ENCODE measurements at regions not wholly inside any gene's neighbourhood (a gene's known extent, or its start where the extent isn't known, plus 50 kb on each side); places are given as distances from the start of the nearest gene placed in this dataset.

- H3K27me3 ChIP-seq (ENCODE audit: control insufficient read depth in 1 of 2, insufficient read depth in 2 of 2, low read length in 2 of 2): no peaks in the 10 kb centered on the region
These were observed 456.2 kb downstream of the PCDH20 start for GRCh38 chr13:60959427-60959826.

GRCh38 chr13:60957816-60958215 is 457.8 kb downstream of the PCDH20 start:
- no peaks in the 10 kb centered on the region for H3K36me3 ChIP-seq (ENCODE audit: insufficient read depth, low read length)
- H3K9me3 ChIP-seq (ENCODE audit: low read length): no peaks in the 10 kb centered on the region
- no peaks in the 10 kb centered on the region for H3K27me3 ChIP-seq (ENCODE audit: control insufficient read depth in 1 of 2, insufficient read depth in 2 of 2, low read length in 2 of 2)
- no peaks in the 10 kb centered on the region for H3K4me1 ChIP-seq (ENCODE audit: insufficient read depth, low read length)
- no peak overlapping the region for H3K9ac ChIP-seq (ENCODE audit: low read length)
- no peak overlapping the region for H3K27ac ChIP-seq (ENCODE audit: low read depth, low read length)
- no peak overlapping the region for H3K4me3 ChIP-seq (ENCODE audit: low read depth in 1 of 2, low read length in 2 of 2)

More at GRCh38 chr13:60959427-60959826, 456.2 kb downstream of the PCDH20 start:
- no peaks in the 10 kb centered on the region for H3K9me3 ChIP-seq (ENCODE audit: low read length)
- H3K9ac ChIP-seq (ENCODE audit: low read length): no peak overlapping the region
- no peak overlapping the region for H3K27ac ChIP-seq (ENCODE audit: low read depth, low read length)
- H3K4me1 ChIP-seq (ENCODE audit: insufficient read depth, low read length): no peaks in the 10 kb centered on the region
- H3K36me3 ChIP-seq (ENCODE audit: insufficient read depth, low read length): no peaks in the 10 kb centered on the region
- H3K4me3 ChIP-seq (ENCODE audit: low read depth in 1 of 2, low read length in 2 of 2): no peak overlapping the region

GRCh38 chr13:60945396-60945795 is 470.3 kb downstream of the PCDH20 start:
- H3K27me3 ChIP-seq (ENCODE audit: control insufficient read depth in 1 of 2, insufficient read depth in 2 of 2, low read length in 2 of 2): no peaks in the 10 kb centered on the region
- H3K27ac ChIP-seq (ENCODE audit: low read depth, low read length): no peak overlapping the region
- H3K4me3 ChIP-seq (ENCODE audit: low read depth in 1 of 2, low read length in 2 of 2): no peak overlapping the region
- no peak overlapping the region for H3K9ac ChIP-seq (ENCODE audit: low read length)
- no peaks in the 10 kb centered on the region for H3K9me3 ChIP-seq (ENCODE audit: low read length)
- no peaks in the 10 kb centered on the region for H3K4me1 ChIP-seq (ENCODE audit: insufficient read depth, low read length)
- H3K36me3 ChIP-seq (ENCODE audit: insufficient read depth, low read length): no peaks in the 10 kb centered on the region

- no peaks in the 10 kb centered on the region for H3K9me3 ChIP-seq (ENCODE audit: low read length)
- no peaks in the 10 kb centered on the region for H3K27me3 ChIP-seq (ENCODE audit: control insufficient read depth in 1 of 2, insufficient read depth in 2 of 2, low read length in 2 of 2)
- H3K36me3 ChIP-seq (ENCODE audit: insufficient read depth, low read length): no peaks in the 10 kb centered on the region
- no peak overlapping the region for H3K27ac ChIP-seq (ENCODE audit: low read depth, low read length)
- H3K9ac ChIP-seq (ENCODE audit: low read length): no peak overlapping the region
- no peak overlapping the region for H3K4me3 ChIP-seq (ENCODE audit: low read depth in 1 of 2, low read length in 2 of 2)
- H3K4me1 ChIP-seq (ENCODE audit: insufficient read depth, low read length): no peaks in the 10 kb centered on the region
These were observed 470.8 kb downstream of the PCDH20 start for GRCh38 chr13:60944863-60945262.

GRCh38 chr13:60944016-60944415 is 471.6 kb downstream of the PCDH20 start:
- no peaks in the 10 kb centered on the region for H3K9me3 ChIP-seq (ENCODE audit: low read length)
- H3K9ac ChIP-seq (ENCODE audit: low read length): no peak overlapping the region
- H3K4me1 ChIP-seq (ENCODE audit: insufficient read depth, low read length): no peaks in the 10 kb centered on the region
- H3K27ac ChIP-seq (ENCODE audit: low read depth, low read length): no peak overlapping the region
- H3K27me3 ChIP-seq (ENCODE audit: control insufficient read depth in 1 of 2, insufficient read depth in 2 of 2, low read length in 2 of 2): no peaks in the 10 kb centered on the region
- no peak overlapping the region for H3K4me3 ChIP-seq (ENCODE audit: low read depth in 1 of 2, low read length in 2 of 2)
- no peaks in the 10 kb centered on the region for H3K36me3 ChIP-seq (ENCODE audit: insufficient read depth, low read length)

GRCh38 chr13:60936281-60936680 is 479.4 kb downstream of the PCDH20 start:
- no peaks in the 10 kb centered on the region for H3K4me1 ChIP-seq (ENCODE audit: insufficient read depth, low read length)
- no peak overlapping the region for H3K27ac ChIP-seq (ENCODE audit: low read depth, low read length)
- no peaks in the 10 kb centered on the region for H3K9me3 ChIP-seq (ENCODE audit: low read length)
- no peak overlapping the region for H3K9ac ChIP-seq (ENCODE audit: low read length)
- no peaks in the 10 kb centered on the region for H3K27me3 ChIP-seq (ENCODE audit: control insufficient read depth in 1 of 2, insufficient read depth in 2 of 2, low read length in 2 of 2)
- H3K36me3 ChIP-seq (ENCODE audit: insufficient read depth, low read length): no peaks in the 10 kb centered on the region
- no peak overlapping the region for H3K4me3 ChIP-seq (ENCODE audit: low read depth in 1 of 2, low read length in 2 of 2)

- Histone ChIP-seq H3K4me1 (ENCODE audit: insufficient read depth, low read length) (no peaks in the 10 kb centered on the region), H3K27me3 (ENCODE audit: control insufficient read depth in 1 of 2, insufficient read depth in 2 of 2, low read length in 2 of 2) (no peaks in the 10 kb centered on the region), H3K9me3 (ENCODE audit: low read length) (no peaks in the 10 kb centered on the region), H3K27ac (ENCODE audit: low read depth, low read length) (no peak overlapping the region), H3K4me3 (ENCODE audit: low read depth in 1 of 2, low read length in 2 of 2) (no peak overlapping the region), H3K36me3 (ENCODE audit: insufficient read depth, low read length) (no peaks in the 10 kb centered on the region), H3K9ac (ENCODE audit: low read length) (no peak overlapping the region)
These were observed 482.0 kb downstream of the PCDH20 start for GRCh38 chr13:60933638-60934037.

- no peaks in the 10 kb centered on the region for H3K36me3 ChIP-seq (ENCODE audit: insufficient read depth, low read length)
- H3K27me3 ChIP-seq (ENCODE audit: control insufficient read depth in 1 of 2, insufficient read depth in 2 of 2, low read length in 2 of 2): no peaks in the 10 kb centered on the region
- no peaks in the 10 kb centered on the region for H3K9me3 ChIP-seq (ENCODE audit: low read length)
- no peaks in the 10 kb centered on the region for H3K4me1 ChIP-seq (ENCODE audit: insufficient read depth, low read length)
- H3K9ac ChIP-seq (ENCODE audit: low read length): no peak overlapping the region
- H3K27ac ChIP-seq (ENCODE audit: low read depth, low read length): no peak overlapping the region
- no peak overlapping the region for H3K4me3 ChIP-seq (ENCODE audit: low read depth in 1 of 2, low read length in 2 of 2)
These were observed 483.6 kb downstream of the PCDH20 start for GRCh38 chr13:60931858-60932546.

GRCh38 chr13:60925686-60926085 is 490.0 kb downstream of the PCDH20 start:
- H3K4me1 ChIP-seq (ENCODE audit: insufficient read depth, low read length): no peaks in the 10 kb centered on the region
- H3K27me3 ChIP-seq (ENCODE audit: control insufficient read depth in 1 of 2, insufficient read depth in 2 of 2, low read length in 2 of 2): no peaks in the 10 kb centered on the region
- H3K4me3 ChIP-seq (ENCODE audit: low read depth in 1 of 2, low read length in 2 of 2): no peak overlapping the region
- no peaks in the 10 kb centered on the region for H3K36me3 ChIP-seq (ENCODE audit: insufficient read depth, low read length)
- H3K9me3 ChIP-seq (ENCODE audit: low read length): no peaks in the 10 kb centered on the region
- no peak overlapping the region for H3K27ac ChIP-seq (ENCODE audit: low read depth, low read length)
- no peak overlapping the region for H3K9ac ChIP-seq (ENCODE audit: low read length)

- no peaks in the 10 kb centered on the region for H3K27me3 ChIP-seq (ENCODE audit: control insufficient read depth in 1 of 2, insufficient read depth in 2 of 2, low read length in 2 of 2)
- H3K36me3 ChIP-seq (ENCODE audit: insufficient read depth, low read length): no peaks in the 10 kb centered on the region
- H3K27ac ChIP-seq (ENCODE audit: low read depth, low read length): no peak overlapping the region
- H3K4me1 ChIP-seq (ENCODE audit: insufficient read depth, low read length): no peaks in the 10 kb centered on the region
- H3K4me3 ChIP-seq (ENCODE audit: low read depth in 1 of 2, low read length in 2 of 2): no peak overlapping the region
- H3K9ac ChIP-seq (ENCODE audit: low read length): no peak overlapping the region
- H3K9me3 ChIP-seq (ENCODE audit: low read length): no peaks in the 10 kb centered on the region
These were observed 490.8 kb downstream of the PCDH20 start for GRCh38 chr13:60924856-60925255.

- no peaks in the 10 kb centered on the region for H3K9me3 ChIP-seq (ENCODE audit: low read length)
- no peak overlapping the region for H3K27ac ChIP-seq (ENCODE audit: low read depth, low read length)
- no peaks in the 10 kb centered on the region for H3K4me1 ChIP-seq (ENCODE audit: insufficient read depth, low read length)
- H3K4me3 ChIP-seq (ENCODE audit: low read depth in 1 of 2, low read length in 2 of 2): no peak overlapping the region
- H3K27me3 ChIP-seq (ENCODE audit: control insufficient read depth in 1 of 2, insufficient read depth in 2 of 2, low read length in 2 of 2): no peaks in the 10 kb centered on the region
- no peaks in the 10 kb centered on the region for H3K36me3 ChIP-seq (ENCODE audit: insufficient read depth, low read length)
- no peak overlapping the region for H3K9ac ChIP-seq (ENCODE audit: low read length)
These were observed 492.9 kb downstream of the PCDH20 start for GRCh38 chr13:60922576-60923231.

- no peaks in the 10 kb centered on the region for H3K27me3 ChIP-seq (ENCODE audit: control insufficient read depth in 1 of 2, insufficient read depth in 2 of 2, low read length in 2 of 2)
- no peak overlapping the region for H3K27ac ChIP-seq (ENCODE audit: low read depth, low read length)
- no peaks in the 10 kb centered on the region for H3K36me3 ChIP-seq (ENCODE audit: insufficient read depth, low read length)
- no peaks in the 10 kb centered on the region for H3K9me3 ChIP-seq (ENCODE audit: low read length)
- no peaks in the 10 kb centered on the region for H3K4me1 ChIP-seq (ENCODE audit: insufficient read depth, low read length)
- H3K4me3 ChIP-seq (ENCODE audit: low read depth in 1 of 2, low read length in 2 of 2): no peak overlapping the region
- no peak overlapping the region for H3K9ac ChIP-seq (ENCODE audit: low read length)
These were observed 496.8 kb downstream of the TDRD3 start for GRCh38 chr13:60893801-60894200.
